RPMI8226 (cell line): ENCODE measurements at regions not wholly inside any gene's neighbourhood (a gene's known extent, or its start where the extent isn't known, plus 50 kb on each side); places are given as distances from the start of the nearest gene placed in this dataset.
"Not testable (repeated sequence)": the region's sequence is repeated elsewhere in the genome, so short reads cannot be mapped to it uniquely, and the experiment has no call there.

Experiments
- DNase-seq: peaks from one replicate; pipeline ENCODE4 v3.0.0-alpha.2; 2015

DNA sequence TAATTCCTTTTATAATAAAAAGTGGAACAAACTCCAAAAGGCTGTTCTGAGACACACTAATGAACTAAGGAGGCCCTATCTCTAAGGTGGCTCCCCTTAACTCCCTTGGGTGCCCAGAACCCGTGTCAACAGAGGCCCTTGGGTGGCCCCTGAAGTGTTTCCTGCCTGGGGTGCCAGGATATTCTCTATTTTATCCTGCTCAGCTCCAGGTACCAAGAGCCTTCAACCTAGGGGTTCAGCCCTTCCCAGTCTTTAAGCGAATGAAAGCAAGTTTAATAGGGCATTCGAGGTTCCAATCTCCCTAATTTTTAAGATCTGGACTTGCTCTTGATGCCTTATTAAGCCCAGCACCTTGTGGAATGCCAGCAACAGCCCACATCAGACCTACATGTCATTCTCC lies 64.4 kb upstream of the MYO3A start:
- no peak for DNase-seq

DNA sequence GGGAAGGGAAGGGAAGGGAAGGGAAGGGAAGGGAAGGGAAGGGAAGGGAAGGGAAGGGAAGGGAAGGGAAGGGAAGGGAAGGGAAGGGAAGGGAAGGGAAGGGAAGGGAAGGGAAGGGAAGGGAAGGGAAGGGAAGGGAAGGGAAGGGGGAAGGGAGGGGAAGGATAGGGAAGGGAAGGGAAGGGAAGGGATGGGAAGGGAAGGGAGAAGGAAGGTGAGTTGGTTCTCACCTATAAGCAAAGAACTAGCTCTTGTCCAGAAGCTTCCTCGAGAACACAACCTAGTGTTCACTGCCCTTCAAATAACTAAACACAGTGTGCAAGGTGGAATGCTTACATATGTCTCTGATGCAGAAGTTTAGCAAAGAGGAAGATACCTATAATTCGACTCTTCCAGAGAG lies 59.6 kb upstream of the MYO3A start:
- not testable (repeated sequence) for DNase-seq

DNA sequence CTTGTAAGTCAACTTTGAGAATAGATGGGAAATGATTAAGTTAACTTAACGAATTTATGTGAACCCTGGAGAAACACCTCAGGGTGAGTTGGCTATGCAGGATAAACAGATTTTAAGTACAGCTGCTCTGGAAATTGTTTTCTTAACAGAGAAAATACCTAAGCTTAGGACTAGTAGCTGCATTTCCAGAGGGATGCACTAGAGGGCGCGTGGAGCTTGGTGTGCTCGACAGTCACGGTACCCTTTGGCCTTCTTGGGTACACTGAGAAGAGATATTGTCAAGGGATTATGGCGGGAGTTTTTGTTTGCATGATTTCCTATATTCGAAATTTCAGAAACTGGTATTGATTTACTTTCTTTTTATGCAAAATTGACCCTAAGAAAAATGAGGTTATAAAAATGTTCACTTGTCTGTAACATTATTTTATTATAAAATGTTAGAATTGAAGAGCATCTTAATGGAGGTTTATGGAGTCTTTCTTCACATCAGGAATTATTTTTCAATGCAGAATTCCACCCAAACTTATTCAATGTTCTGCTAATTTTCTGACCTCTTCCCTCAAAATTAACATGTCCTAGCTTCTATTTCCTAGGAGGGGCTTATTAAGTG lies 58.4 kb upstream of the MYO3A start:
- DNase-seq: peak; percentile 80

DNA sequence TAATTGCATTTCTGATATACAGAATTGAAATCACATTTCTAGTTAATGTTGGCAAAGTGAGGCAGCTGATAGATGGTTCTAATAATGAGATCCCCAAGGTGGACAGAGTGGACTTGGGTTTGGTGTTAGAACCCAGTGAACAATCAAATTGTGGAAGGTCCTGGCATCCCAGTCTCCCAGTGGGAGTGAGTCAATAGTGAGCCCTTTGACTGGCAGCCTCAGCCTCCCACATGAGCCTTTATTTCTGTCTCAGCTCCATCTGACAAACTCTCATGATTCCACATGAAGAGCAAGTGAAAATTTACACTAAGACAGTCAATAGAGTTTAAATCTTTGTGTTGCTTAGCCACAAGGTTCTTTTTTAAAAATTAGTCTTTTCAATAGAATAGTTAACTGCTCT lies 56.7 kb upstream of the MYO3A start:
- no peak for DNase-seq
